ENCODE measurements at regions not wholly inside any gene's neighbourhood (a gene's known extent, or its start where the extent isn't known, plus 50 kb on each side); places are given as distances from the start of the nearest gene placed in this dataset.

DNA sequence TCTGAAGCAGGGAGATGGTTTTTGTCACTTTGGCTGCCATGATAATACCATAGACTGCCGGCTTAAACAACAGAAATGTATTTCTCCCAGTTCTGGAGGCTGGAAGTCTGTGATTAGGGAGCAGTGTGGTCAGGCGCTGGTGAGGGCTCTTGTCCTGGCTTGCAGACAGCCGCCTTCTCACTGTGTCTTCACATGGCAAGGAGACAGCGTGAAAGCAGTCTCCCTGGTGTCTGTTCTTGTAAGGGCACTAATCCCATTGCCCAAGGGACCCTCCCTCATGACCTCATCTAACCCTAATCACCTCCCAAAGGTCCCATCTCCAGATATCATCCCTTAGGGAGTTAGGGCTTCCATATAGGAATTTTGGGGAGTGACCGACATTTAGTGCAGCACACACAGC, 167.0 kb downstream of the ENGASE start (continued):
- TF ChIP-seq, protein P1, sequence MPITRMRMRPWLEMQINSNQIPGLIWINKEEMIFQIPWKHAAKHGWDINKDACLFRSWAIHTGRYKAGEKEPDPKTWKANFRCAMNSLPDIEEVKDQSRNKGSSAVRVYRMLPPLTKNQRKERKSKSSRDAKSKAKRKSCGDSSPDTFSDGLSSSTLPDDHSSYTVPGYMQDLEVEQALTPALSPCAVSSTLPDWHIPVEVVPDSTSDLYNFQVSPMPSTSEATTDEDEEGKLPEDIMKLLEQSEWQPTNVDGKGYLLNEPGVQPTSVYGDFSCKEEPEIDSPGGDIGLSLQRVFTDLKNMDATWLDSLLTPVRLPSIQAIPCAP (CRISPR knock-in tag; IDR thresholded peaks at IDR 0.05), result no peak
- TF ChIP-seq NFYB (CRISPR knock-in tag; conservative IDR thresholded peaks at IDR 0.05; ENCODE audit: low read depth) (no peak), ZNF671 (CRISPR knock-in tag; IDR thresholded peaks at IDR 0.05) (no peak), FOXJ3 (CRISPR knock-in tag; IDR thresholded peaks at IDR 0.05; ENCODE audit: borderline replicate concordance) (no peak), TEAD4 (CRISPR knock-in tag; IDR thresholded peaks at IDR 0.05) (no peak)

- TF ChIP-seq GRHL2 (CRISPR knock-in tag; IDR thresholded peaks at IDR 0.05; ENCODE audit: insufficient replicate concordance, severe bottlenecking) (no peak), FOXP4 (CRISPR knock-in tag; IDR thresholded peaks at IDR 0.05) (no peak), ZNF671 (CRISPR knock-in tag; IDR thresholded peaks at IDR 0.05) (no peak), KAT7 (CRISPR knock-in tag; IDR thresholded peaks at IDR 0.05; ENCODE audit: borderline replicate concordance) (no peak), FOXP1 (CRISPR knock-in tag; IDR thresholded peaks at IDR 0.05; ENCODE audit: borderline replicate concordance) (no peak), ERG (CRISPR knock-in tag; IDR thresholded peaks at IDR 0.05) (no peak), MYBL2 (CRISPR knock-in tag; IDR thresholded peaks at IDR 0.05) (no peak), SOX15 (CRISPR knock-in tag; IDR thresholded peaks at IDR 0.05) (no peak), SMAD4 (CRISPR knock-in tag; IDR thresholded peaks at IDR 0.05) (no peak), ZMAT4 (CRISPR knock-in tag; IDR thresholded peaks at IDR 0.05) (no peak), E2F4 (CRISPR knock-in tag; IDR thresholded peaks at IDR 0.05; ENCODE audit: borderline replicate concordance, low read depth) (no peak), ZNF416 (CRISPR knock-in tag; IDR thresholded peaks at IDR 0.05) (no peak), MAX (CRISPR knock-in tag; IDR thresholded peaks at IDR 0.05) (no peak), EMX1 (CRISPR knock-in tag; IDR thresholded peaks at IDR 0.05) (no peak), ZNF396 (CRISPR knock-in tag; IDR thresholded peaks at IDR 0.05; ENCODE audit: borderline replicate concordance) (no peak)
- TF ChIP-seq, protein P2, sequence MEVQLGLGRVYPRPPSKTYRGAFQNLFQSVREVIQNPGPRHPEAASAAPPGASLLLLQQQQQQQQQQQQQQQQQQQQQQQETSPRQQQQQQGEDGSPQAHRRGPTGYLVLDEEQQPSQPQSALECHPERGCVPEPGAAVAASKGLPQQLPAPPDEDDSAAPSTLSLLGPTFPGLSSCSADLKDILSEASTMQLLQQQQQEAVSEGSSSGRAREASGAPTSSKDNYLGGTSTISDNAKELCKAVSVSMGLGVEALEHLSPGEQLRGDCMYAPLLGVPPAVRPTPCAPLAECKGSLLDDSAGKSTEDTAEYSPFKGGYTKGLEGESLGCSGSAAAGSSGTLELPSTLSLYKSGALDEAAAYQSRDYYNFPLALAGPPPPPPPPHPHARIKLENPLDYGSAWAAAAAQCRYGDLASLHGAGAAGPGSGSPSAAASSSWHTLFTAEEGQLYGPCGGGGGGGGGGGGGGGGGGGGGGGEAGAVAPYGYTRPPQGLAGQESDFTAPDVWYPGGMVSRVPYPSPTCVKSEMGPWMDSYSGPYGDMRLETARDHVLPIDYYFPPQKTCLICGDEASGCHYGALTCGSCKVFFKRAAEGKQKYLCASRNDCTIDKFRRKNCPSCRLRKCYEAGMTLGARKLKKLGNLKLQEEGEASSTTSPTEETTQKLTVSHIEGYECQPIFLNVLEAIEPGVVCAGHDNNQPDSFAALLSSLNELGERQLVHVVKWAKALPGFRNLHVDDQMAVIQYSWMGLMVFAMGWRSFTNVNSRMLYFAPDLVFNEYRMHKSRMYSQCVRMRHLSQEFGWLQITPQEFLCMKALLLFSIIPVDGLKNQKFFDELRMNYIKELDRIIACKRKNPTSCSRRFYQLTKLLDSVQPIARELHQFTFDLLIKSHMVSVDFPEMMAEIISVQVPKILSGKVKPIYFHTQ (CRISPR knock-in tag; IDR thresholded peaks at IDR 0.05), result no peak
- TF ChIP-seq, protein P3, sequence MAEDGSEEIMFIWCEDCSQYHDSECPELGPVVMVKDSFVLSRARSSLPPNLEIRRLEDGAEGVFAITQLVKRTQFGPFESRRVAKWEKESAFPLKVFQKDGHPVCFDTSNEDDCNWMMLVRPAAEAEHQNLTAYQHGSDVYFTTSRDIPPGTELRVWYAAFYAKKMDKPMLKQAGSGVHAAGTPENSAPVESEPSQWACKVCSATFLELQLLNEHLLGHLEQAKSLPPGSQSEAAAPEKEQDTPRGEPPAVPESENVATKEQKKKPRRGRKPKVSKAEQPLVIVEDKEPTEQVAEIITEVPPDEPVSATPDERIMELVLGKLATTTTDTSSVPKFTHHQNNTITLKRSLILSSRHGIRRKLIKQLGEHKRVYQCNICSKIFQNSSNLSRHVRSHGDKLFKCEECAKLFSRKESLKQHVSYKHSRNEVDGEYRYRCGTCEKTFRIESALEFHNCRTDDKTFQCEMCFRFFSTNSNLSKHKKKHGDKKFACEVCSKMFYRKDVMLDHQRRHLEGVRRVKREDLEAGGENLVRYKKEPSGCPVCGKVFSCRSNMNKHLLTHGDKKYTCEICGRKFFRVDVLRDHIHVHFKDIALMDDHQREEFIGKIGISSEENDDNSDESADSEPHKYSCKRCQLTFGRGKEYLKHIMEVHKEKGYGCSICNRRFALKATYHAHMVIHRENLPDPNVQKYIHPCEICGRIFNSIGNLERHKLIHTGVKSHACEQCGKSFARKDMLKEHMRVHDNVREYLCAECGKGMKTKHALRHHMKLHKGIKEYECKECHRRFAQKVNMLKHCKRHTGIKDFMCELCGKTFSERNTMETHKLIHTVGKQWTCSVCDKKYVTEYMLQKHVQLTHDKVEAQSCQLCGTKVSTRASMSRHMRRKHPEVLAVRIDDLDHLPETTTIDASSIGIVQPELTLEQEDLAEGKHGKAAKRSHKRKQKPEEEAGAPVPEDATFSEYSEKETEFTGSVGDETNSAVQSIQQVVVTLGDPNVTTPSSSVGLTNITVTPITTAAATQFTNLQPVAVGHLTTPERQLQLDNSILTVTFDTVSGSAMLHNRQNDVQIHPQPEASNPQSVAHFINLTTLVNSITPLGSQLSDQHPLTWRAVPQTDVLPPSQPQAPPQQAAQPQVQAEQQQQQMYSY (CRISPR knock-in tag; IDR thresholded peaks at IDR 0.05), result no peak
- ATAC-seq (no peak), DNase-seq (ENCODE audit: low spot score) (no peak)
- ChIA-PET POLR2A (interaction anchor here (0.6 kb wide), 2 partner anchors 51 to 748 kb away, joined by 3 to 5 read pairs; no protein-coding TSS in a partner anchor), CTCF (no interaction called here)
- H3K27me3 Mint-ChIP-seq (ENCODE audit: low read depth), result no peaks in the 10 kb centered on the region; the same call in 1 of the 2 replicates
- H3K4me1 Mint-ChIP-seq, result 0 out of 2 replicates have a peak, but pooled peaks cover 2% of the 10 kb centered on the region
- H3K9me3 Mint-ChIP-seq, result no peaks in the 10 kb centered on the region
- H3K27ac Mint-ChIP-seq, result no peak overlapping the region
- no peaks in the 10 kb centered on the region for H3K36me3 Mint-ChIP-seq
- H3K4me3 Mint-ChIP-seq, result no peak overlapping the region
These were observed 164.6 kb downstream of the ENGASE start for GRCh38 chr17:79239205-79239604.

Data from WTC11 (cell line).